ENCODE measurements at regions not wholly inside any gene's neighbourhood (a gene's known extent, or its start where the extent isn't known, plus 50 kb on each side); places are given as distances from the start of the nearest gene placed in this dataset.

GRCh38 chr15:69628256-69629093 lies 175.9 kb downstream of the RPLP1 start:
- DNase-seq, result peak; percentile 50

DNA sequence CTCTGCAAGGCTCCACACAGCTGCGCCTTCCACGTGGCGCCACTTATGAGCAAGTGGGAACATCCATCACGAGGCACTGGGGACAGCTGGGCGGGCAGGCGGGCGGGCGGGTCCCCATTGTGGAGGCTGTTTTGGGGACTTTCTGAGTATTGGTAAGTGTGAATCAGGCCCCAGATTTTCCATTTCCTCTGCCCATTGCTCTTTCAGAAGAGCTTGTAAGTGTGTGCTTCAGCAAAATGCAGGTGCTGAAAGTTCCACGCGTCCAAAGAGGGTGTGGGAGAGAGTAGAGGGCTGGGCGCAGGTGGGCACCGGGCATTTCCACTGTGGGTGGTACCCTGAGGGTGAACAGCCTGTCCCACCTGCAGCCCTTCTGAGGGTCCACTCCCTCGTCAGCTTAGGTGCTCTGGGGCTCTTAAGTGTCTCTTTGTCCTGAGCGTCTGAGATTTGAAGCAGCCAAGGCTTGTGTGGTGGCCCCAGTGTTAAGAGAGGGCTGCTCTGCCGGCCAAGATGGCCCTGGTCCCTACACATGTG lies 177.1 kb downstream of the RPLP1 start:
- peak; percentile 60 for DNase-seq

GRCh38 chr15:69631005-69631404 lies 178.4 kb downstream of the RPLP1 start:
- no peak for DNase-seq

DNA sequence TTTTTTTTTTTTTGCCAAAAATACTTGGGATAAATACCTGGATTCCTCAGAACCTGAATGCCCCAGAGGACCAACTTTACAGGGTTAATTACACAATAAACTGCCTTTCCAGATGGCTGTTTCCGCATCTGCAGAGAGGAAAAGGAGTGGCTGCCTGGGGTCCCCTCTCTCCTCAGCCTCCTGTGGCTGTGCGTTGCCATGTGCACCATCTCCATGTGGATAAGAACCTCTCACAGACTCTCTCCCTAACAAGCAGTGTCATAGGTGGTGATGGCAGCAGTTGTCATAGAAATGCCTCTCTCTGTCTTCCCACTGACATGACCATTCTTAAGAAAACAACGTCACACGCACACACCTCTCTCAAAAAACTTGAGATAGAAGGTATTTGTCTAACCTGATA lies 179.4 kb downstream of the RPLP1 start:
- no peak for DNase-seq

GRCh38 chr15:69634860-69635259 lies 182.2 kb downstream of the RPLP1 start:
- DNase-seq, result no peak

- DNase-seq, result no peak
Measured at GRCh38 chr15:69636169-69636915, 183.7 kb downstream of the RPLP1 start.

GRCh38 chr15:69637818-69638217 lies 185.2 kb downstream of the RPLP1 start:
- DNase-seq, result peak; percentile 40

DNA sequence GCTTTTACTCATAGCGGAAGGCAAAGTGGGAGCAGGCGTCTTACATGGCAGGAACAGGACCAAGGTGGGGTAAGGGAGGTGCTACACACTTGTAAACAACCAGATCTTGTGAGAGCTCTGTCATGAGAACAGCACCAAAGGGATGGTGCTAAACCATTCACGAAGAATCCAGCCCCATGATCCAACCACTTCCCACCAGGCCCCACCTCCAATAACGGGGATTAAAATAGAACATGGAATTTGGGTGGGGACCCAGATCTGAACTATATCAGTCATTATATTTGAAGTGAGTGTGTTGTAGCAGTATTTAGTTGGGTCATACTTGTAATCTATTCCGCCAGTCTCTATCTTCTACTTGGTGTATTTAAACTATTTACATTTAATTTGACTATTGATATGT lies 190.9 kb downstream of the RPLP1 start:
- no peak for DNase-seq

DNA sequence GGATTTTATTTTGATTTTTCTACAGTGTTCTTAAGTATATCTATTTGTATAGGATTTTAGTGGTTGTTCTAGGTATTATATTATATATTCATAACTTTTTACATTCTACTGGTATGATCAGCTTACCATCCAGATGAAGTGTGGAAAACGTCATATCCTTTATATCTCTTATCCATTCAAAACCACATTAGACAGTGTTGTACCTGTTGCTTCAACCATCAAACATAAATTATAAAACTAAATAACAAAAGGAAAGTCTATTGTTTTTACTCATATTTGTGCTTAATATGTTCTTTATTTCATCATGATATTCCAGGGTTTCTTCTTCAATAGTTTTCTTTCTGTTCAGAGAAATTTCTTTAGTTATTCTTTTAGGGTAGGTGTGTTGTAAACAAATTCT lies 191.4 kb downstream of the RPLP1 start:
- no peak for DNase-seq

- DNase-seq, result no peak
Measured at GRCh38 chr15:69644876-69645275, 192.3 kb downstream of the RPLP1 start.

DNA sequence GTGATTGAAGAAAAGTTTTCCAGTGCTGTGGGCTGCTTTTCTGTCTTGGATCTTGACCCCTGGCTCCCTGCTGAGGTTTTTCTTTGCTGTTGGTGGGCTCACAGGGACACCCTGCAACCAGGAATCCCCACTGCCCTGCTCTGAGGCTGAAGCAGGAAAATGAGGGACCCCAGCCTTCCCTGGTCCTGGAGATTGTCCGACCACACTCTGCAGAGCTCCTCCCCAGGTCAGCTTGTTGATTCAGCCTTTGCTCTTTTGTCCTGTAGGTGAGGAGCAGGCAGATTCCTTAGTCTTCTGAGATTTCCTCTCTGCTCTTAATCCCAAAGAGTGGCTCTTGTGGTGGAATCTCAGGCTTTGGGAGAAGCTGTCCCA lies 194.5 kb downstream of the RPLP1 start:
- peak; percentile 30 for DNase-seq

- no peak for DNase-seq
Measured at GRCh38 chr15:69648212-69648611, 195.6 kb downstream of the RPLP1 start.

DNA sequence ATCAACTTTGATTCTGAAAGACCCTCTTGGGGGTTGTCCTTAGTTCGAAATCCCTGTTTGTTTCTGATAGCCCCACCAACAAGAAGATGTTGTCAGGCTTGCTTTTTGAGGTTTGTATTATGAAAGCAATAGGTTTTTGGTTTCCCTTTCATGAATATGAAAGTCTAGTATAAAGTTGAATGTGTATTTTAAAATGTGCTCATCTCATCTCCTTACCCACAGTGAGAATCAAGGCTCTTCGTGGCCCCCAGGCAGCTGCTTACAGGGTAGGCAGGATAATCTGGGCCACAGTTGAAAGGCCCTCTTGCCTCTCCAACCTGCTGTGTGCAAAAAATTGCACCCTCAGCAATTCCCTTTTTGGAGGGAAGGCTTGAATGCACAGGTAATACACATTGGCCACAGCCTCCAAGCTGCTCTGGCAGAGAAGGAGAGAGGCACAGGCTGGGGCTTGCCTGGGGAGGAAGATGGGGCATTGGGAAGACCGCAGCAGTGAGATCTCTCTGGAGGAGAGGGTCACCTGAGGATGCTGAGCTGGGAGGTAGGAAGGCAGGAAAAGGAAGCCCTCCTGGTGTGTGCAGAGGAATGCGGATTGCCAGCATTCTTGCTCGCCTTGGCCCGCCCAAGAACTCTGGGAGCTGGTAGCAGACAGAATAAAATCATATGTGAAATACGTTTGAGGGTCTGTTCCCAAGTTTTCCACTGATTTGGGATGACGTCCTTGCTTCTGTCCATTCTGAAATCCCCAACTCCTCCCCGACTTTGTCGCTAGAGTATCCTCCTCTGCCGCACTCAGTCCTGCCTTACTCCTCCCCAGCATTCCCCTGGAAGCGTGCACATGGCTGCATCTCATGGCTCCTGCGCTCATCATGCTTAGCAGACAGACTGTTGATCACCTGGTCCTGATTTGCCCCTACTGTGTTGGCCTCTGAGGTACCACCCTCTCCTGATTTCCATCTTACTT lies 196.4 kb downstream of the RPLP1 start:
- DNase-seq, result peak; percentile 43

DNA sequence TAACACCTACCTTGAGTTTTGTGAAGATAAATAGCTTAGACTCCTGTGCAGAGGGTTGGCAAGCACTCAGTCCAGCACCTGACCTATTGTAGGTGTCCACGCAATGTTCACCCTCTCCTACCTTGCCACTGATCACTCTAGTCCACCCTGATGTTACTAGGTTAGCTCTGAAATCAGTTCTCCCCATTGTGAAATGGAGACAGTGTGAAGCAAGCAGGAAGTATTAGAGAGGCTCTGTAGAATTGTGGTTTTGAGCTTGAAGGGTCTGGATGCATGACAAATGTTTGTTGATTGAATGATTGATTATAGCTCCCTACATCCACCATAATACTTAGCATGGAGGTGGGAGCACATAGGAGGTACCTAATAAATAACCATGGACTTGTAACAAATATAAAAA lies 199.7 kb downstream of the RPLP1 start:
- no peak for DNase-seq

DNA sequence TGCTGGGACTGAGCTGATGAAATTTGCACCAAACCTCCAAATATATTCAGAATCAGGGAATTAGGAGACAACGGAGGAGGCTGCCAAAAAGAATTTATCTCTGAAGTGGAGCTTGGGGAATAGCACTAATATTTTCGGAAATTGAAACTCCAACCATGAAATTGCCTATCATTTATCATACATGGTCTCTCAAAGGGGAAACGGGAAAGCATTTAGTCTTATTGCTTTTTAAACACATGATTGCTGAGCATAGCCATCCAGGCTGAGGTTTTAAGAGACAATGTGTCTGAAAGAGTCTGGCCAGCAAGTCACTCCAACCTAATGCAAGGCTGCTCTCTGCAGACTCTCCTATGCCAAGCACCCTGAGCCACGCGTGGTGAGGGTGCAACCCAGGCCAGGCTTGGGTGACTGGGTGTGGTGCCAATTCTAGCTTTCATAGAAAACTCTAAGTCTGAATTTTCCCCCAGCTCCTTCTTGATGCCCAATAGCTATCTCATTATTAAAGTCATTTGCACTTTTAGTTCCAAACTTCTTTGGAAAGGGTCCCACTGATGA lies 200.2 kb downstream of the RPLP1 start:
- peak; percentile 33 for DNase-seq

- peak; percentile 15 for DNase-seq
Measured at GRCh38 chr15:69653306-69653705, 200.7 kb downstream of the RPLP1 start.

GRCh38 chr15:69653846-69654245 lies 201.2 kb downstream of the RPLP1 start:
- DNase-seq, result peak; percentile 35

- DNase-seq, result peak; percentile 40
Measured at GRCh38 chr15:69656271-69657030, 203.8 kb downstream of the RPLP1 start.

- peak; percentile 35 for DNase-seq
Measured at GRCh38 chr15:69657626-69658025, 205.0 kb downstream of the RPLP1 start.

- DNase-seq, result no peak
Measured at GRCh38 chr15:69658411-69658945, 205.9 kb downstream of the RPLP1 start.

- DNase-seq, result peak; percentile 33
Measured at GRCh38 chr15:69659454-69660050, 206.9 kb downstream of the RPLP1 start.
